ENCODE measurements at regions not wholly inside any gene's neighbourhood (a gene's known extent, or its start where the extent isn't known, plus 50 kb on each side); places are given as distances from the start of the nearest gene placed in this dataset.

DNA sequence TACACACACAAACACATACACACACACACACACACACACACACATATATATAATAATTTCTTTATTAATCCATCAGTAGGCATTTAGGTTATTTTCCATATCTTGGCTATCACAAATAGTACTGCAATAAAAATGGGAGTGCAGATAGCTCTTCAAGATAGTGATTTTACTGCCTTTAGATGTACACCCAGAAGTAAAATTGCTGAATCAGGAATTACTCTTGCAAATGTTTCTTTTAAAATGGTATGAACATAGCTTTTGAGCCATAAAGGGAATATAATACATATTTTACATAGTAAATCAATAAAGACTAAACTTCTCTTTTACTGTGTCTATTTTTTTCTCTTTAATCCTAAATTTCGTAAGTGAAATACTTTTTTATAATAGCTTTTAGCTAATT lies 1251.1 kb downstream of the ZPLD1 start:
- no peak for DNase-seq

DNA sequence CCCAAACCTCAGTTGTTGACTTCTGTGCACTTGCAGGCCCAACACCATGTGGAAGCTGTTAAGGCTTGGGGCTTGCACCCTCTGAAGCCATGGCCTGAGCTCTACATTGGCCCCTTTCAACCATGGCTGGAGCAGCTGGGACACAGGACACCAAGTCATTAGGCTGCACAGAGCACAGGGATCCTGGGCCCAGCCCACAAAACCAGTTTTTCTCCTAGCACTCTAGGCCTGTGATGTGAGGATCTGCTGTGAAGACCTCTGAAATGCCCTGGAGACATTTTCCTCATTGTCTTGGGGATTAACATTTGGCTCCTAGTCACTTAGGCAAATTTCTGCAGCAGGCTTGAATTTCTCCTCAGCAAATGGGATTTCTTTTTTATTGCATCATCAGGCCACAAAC lies 1255.7 kb downstream of the ZPLD1 start:
- no peak for DNase-seq

DNA sequence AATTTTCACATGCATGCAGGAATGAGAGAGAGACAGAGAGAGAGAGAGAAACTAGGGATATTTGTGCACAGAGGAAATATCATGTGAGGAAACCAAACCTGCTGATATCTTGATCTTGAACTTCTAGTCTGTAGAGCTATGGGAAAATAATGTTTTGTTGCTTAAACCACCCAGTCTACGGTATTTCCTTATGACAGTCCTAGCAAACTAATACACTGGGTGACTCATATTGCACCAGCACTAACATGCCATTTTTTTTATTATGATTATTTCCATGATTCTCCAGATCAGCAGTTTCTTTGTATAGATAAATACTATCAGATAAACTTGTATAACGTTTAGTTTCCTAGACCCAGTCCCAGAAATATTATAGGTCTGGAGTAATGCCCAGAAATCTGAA lies 1259.0 kb downstream of the ZPLD1 start:
- no peak for DNase-seq

DNA sequence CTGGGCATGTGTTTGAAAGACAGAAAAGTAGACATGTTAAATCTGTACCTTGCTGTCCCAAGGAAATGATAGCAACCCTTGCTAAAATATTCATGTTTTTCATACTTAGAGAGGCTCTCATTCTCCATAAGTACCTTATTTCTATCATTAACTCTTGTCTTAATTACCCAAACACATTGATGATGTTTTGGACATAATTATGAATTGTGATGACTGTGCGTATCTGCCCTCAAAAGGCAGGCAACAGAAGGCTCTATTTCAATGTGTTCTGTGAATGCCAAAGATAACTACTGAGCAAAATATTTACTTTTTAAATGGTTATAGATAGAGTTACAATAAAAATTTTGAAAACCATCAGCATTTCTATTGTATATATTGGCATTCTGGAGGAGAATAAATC lies 1263.8 kb downstream of the ZPLD1 start:
- no peak for DNase-seq

DNA sequence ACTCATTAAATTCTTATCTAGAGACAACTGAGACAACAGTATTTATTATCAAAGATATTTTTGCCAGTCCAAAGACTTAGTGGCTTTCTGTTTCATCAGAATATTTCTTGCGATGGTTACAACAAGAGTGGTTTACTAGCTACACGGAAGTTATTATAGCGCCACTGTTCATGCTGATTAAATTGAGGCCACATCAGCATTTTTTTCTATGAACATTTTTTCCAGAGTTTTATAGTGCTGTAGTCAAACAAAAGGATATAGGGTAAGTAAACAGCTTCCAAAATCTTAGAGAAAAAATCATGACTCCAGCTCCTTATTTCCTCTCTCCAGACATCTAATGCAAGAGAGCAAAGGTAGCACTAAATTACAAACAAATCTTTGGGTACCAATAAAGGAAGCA lies 1264.4 kb downstream of the ZPLD1 start:
- DNase-seq: no peak

DNA sequence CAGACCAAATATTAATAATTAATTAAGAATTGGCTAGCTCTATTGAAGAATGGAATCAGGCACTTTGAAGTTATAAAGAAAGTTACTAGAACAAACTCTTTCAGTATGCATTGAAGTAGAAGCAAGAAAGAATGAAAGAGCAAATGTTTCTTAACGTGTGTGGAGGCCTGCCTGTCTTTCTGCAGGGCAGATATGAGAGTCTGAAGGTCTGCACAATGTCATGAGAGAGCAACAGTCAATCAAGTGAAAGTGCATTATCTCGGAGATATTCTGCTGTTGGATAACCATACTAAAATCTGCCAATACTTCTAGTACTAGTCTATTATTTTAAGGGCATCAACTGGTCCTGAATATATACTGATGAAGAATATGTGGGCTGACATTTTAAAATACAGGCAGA lies 1270.8 kb downstream of the ZPLD1 start:
- DNase-seq: no peak

DNA sequence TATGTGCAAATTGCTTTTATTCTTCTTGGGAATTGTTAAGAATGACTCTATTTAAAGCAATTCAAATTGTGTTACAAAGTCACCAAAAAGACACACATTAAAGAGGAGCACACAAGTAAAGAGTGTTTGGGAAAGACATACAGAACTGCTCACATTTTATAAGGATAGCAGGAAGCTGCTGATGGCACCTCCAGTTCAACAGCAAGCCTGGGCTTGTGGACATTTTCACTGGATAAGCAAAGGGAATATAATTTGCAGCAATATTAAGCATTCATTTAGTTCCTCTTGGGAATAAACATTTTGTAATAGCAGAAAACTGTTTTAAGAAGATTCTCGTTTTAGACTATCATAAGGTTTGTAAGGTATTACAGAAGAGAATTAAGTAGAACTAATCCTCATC lies 1271.9 kb downstream of the ZPLD1 start:
- no peak for DNase-seq

DNA sequence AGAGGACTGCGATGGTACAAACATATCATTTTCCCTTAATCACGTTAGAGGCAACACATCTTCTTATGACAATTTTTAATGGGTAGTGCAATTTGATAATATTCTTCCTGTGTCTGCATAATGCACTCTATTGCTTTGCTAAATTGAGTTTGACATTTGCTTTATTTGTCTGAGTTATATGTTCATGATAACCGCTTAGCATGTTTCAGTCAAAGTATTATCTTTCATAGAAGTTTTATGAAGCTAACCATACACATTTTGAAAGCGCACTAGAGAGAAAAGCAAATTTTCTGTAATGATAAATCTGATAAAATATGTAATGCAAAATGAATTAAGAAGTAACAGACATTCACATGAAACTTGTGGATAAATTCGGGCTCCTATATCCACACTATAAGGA lies 1276.9 kb downstream of the ZPLD1 start:
- DNase-seq: no peak

DNA sequence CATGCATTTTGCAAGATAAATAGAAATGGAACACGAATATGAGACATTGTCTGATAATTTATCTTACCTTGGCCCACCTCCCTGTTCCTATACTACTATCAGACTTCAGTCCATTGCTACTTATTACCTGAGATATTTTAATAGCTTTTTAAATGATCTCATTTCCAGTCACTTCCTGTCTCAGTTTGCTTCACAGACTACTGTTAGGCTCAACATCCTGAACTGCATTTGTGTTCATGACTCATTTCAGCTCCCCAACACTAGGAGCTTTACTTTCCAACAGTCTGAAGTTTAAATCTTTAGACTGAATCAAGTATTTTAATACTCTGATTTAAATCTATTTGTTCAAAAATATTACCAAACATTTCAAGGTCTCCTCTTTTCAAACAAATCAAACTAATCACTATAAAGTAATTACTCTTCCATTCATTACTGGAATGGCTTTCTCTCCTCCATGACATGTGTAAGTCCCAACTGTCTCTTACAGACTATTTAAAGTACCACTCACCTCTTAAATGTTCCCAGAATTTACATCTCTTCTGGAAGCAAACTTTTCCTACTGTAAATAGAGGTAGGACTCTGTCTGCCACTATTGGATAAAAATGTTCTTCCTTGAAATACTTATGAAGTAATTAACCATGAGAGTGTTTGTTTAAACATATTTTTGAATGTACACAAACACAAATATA lies 1277.6 kb downstream of the ZPLD1 start:
- DNase-seq: no peak

DNA sequence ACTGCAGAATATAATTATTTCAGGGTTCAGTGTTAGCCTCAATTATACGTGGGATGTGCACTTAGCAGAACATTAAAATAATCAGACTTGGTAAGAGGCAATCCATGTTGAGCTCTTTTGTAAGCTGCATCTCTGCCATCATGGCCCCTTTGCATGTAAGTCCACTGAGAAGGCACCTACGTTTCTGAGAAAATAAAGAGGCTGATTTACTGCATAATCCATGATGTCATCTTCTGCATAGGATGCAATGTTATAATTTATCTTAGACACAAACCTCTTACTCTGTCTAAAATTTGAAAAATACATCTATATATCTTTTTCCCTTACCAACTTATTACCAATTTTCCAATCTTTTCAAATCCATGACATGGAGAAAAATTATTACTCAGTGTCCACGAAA lies 1294.7 kb downstream of the ZPLD1 start:
- no peak for DNase-seq

DNA sequence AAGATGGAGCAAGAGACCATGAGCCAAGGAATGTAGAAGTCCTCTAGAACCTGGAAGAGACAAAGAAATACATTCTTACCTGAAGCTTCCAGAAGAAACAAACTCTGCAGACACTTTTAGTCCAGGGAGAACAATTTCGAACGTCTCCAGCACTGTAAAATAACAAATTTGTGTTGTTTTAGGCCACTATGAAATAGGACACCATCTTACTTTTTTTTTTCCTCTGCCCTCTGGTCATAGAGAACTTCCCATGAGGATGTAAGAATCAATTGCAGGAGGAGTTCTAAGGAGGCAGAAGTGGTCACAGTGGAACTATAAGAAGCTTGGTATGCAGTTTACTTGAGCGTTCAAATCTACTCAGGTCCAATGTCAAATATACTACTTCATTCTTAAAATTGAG lies 1295.9 kb downstream of the ZPLD1 start:
- DNase-seq: no peak

DNA sequence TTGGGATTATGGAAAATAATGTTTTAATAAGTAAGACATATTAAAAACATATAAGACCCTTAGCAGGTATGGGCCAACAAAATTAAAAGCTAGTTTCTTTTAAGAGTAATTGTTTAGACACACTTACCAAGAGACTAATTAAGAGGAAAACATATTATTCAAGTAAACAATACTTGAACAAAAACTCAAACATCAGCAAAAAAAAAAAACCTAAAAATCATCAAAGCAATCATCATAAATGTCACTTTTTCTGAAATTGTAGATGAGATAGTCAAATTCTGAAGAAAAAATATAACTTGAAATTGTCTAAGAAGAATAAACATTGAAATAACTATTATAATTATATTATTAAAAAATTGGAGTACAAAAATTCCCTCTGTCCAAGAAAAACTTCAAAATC lies 1318.2 kb downstream of the ZPLD1 start:
- DNase-seq: no peak

DNA sequence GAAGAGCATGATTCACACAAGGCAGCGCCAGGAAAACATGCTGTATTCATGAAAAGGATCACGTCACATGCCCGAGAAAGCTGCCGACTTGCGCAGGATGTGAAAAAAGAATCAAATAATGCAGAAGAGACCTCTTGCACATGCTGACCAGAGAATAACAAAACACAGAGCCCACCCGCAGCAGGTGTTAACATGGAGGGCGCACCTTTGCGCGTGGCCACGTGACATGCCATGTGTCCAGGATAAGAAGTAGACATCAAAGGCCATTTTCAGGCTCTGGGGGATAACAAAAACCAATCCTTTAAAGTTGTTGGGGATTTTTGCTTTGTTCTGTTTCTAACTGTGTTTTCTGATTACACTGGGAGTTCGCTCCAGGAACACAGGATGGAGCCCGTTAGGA lies 1332.8 kb downstream of the ZPLD1 start:
- DNase-seq: no peak

DNA sequence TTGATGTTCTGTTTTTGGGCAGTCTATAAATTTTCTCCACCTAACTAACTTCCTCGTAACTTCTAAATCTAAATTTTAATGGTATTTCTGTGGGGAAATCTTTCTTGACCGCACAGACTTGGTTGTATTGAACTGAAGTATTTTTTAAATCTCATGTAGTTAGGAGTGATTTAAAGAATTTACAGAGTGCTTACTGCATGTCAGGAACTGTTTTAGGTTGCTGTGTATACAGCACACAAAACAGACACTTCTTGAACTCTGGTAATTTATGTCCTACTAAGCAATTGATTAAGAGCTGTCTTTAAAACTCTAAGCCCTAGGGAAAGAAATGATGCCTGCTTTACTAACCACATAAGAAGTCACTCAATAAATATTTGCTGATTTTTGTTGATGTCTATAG lies 1350.2 kb downstream of the ZPLD1 start:
- no peak for DNase-seq

DNA sequence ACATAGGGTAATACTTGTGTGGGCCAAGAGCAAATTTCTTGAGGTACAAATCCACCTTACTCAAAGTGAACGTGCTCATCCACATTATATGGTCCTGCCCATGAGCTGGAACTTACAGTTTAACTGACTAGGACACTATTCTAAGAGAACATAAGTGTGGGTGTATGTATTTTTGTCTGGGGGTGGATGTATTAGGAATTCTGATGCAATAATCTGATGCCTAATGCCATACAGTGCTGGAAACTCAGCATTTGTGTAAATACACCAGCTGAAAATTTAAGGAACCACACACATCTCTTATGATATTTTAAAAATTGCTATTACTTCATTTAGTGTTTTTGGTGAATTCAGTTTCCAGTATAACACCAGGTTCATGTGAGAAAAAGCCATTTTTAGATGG lies 1350.7 kb downstream of the ZPLD1 start:
- no peak for DNase-seq

DNA sequence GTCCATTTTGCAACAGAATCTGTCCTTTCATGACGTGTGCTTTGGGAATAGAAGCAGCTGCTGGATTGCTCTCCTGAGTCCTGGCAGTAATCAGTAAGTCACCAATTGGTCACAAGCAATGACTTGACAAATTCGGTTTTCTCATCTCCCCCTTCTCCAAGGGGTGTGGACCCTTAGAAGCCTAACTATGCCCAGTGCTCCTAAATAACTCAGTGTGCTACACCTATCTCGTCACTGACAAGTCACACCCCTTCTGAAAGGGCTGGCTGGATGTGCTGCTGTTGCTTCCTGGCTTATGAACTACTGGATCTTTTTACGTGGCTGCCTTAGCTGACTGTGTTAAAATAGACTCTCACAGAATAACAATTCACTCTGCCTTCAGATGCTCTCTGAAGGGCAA lies 1351.5 kb downstream of the ZPLD1 start:
- no peak for DNase-seq

DNA sequence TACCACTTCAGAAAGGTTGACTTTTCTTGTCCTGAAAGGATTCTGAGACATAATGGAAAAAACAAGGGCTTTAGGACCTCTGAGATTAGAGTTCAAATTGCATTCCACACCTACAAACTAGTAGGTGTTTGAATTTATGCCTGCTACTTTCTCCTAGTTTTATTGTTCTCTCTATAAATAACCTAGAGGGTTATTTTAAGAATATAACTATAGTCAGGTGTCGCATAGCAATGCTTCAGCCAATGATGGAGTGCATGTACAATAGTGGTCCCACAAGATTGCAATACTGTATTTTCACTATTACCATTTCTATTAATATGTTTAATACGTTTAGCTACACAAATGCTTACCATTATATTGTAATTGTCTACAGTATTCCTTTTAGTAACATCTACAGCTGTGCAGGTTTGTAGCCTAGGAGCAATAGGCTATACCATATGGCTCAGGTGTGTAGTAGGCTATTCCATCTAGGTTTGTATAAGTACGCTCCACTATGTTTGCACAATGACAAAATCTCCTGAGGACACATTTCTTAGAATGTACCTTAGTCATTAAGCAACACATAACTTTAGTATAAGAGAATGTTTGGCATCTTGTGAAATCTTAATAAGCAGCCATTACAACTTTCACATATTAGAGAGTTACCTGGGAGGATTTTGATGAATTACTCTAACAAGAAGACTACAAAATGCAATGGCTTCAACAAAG lies 1352.5 kb downstream of the ZPLD1 start:
- no peak for DNase-seq

DNA sequence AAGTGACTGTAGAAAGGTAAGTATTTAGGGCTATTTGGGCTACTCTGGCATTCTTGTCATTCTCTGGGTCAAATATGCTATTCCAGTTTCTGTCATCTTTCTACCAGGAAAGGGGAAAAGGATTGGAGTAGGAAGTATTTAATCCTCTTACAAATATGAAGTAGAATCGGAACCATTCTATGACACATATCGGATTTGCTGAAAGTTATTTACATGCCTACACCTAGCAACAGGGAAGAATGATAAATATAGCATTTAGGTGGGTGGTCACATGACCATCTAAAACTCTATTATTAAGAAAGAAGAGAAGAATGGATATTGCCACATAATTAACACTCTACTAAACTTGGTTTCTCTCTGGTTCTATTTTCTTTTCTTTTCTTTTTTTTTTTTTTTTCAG lies 1353.1 kb downstream of the ZPLD1 start:
- DNase-seq: no peak

DNA sequence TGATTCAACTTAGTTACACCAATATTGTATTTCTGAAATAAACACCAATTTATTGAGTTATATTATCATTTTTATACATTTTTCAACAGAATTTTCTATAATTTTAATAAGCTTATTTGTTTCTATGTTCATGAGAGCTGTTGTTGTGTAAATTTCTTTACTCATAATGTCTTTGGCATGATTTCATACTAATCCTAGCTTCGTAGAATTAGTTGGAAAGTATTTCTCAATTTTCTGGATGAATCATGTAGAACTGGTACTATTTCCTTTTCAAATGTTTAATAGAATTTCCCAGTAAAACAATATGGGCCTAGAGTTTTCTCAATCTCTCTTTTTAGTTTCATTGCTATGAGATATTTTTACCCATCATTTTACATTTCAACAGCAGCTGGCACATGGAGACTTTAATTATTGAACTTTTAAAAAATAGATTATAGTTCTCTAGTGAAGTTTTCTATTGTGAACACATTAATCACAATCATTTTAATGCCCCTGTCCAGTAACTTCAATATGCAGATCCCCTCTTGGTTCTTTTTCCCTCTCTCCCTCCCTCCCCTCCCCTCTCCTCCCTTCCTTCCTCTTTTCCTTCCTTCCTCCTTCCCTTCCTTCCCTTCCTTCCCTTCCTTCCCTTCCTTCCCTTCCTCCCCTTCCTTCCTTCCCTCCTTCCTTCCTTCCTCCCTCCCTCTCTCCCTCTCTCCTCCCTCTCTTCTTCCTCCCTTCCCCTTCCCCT lies 1357.1 kb downstream of the ZPLD1 start:
- no peak for DNase-seq

DNA sequence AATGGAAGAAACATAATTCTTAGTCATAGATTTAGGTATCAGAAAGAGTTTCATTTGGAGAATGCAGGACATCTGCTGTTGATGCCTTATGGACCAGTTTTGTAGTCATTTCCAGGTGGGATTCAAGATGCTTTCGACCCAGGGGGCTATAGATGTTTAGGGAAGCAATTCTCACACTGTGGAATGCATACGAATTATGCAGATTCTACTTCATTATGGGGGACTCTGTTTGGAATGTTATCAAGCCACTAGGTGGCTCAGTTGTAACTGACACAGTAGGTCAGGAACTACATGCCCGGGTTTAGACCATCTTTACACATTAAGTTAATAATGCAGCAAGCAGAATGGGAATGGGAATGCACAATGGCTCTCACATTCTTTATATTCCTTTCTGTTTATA lies 1359.8 kb downstream of the ZPLD1 start:
- DNase-seq: no peak

DNA sequence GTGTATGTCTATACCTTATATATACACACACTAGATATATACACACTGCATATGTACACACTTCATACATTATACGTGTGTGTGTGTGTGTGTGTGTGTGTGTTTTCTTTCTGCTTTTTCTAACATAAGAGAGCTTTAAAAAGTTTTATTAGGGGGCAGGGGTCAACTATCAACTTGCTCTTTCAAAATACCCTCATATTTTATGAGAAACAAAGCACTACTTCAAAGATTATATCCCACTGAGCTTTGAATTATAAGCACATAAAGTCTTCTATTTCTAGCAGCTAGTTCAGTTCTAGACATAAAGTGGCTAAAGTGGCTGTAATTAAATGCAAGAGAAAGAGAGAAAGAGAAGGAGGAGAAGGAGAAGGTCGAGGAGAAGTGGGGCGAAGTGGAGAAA lies 1361.3 kb downstream of the ZPLD1 start:
- DNase-seq: no peak

DNA sequence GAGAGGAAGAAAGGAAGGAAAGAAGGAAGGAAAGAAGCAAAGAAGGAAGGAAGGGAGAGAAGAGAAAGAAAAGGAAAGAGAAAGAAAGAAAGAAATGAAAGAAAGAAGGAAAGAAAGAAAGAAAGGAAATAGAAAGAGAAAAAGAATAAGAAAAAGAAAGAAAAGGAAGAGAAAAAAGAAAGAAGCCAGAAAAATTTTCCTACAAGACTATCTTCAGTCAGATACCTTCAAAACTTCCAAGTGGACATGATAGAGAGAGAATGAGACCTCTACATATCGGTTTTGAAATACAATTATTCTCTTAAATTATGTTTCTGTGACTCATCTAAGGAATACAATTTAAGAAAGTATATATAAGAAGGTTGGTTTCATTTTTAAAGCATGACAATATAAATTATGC lies 1369.0 kb downstream of the ZPLD1 start:
- DNase-seq: no peak

DNA sequence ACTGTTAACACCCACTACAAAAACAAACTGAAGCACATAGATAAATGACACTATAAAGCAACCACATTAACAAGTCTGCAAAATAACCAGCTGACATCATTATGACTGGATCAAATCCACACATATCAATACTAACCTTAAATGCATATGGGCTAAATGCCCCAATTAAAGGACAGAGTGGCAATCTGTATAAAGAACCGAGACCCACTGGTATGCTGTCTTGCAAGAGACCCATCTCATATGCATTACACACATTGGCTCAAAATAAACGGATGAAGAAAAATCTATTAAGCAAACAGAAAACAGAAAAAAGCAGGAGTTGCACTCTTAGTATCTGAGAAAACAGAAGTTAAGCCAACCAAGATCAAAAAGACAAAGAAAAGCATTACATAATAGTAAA lies 1375.4 kb downstream of the ZPLD1 start:
- DNase-seq: no peak

DNA sequence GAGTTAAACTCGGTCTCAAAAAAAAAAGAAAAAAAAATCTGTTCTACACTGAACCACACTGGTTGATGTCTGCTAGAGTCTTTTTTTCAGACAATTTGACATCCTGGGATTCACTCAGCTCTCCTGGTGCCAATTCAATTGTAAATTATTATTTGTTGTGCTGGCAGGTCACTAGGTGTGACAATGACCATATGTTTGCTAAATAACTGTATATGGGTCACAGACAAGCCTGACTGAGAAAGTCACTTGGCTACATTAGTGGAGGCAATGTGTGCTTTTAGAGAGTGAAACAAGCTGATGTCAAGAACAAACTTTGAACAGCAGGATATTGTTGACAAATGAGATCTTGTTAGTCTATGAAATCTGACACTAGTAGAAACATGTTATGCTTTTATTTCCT lies 1379.1 kb downstream of the ZPLD1 start:
- DNase-seq: no peak
